ENCODE measurements at regions not wholly inside any gene's neighbourhood (a gene's known extent, or its start where the extent isn't known, plus 50 kb on each side); places are given as distances from the start of the nearest gene placed in this dataset.

- TF ChIP-seq CHD1 (IDR thresholded peaks at IDR 0.05; ENCODE audit: low read depth, low read length) (no peak), YY1 (IDR thresholded peaks at IDR 0.05; ENCODE audit: low read depth, low read length) (no peak), HDAC2 (IDR thresholded peaks at IDR 0.05; ENCODE audit: borderline replicate concordance in 1 of 2, low read depth in 2 of 2, low read length in 2 of 2) (no peak), BRCA1 (IDR thresholded peaks at IDR 0.05; ENCODE audit: low read depth, low read length) (no peak), SUZ12 (IDR thresholded peaks at IDR 0.05; ENCODE audit: low read length) (no peak), PHF8 (conservative IDR thresholded peaks at IDR 0.05; ENCODE audit: low read depth, low read length) (no peak), MAX (IDR thresholded peaks at IDR 0.05) (no peak), SIN3A (conservative IDR thresholded peaks at IDR 0.05 in 1 of 2, IDR thresholded peaks at IDR 0.05 in 1 of 2; ENCODE audit: low read depth in 1 of 2, low read length in 2 of 2) (no peak), CBX8 (IDR thresholded peaks at IDR 0.05; ENCODE audit: borderline replicate concordance, low read depth, low read length) (no peak), BCL11A (IDR thresholded peaks at IDR 0.05; ENCODE audit: low read depth in 2 of 2, low read length in 2 of 2) (no peak), SIX5 (IDR thresholded peaks at IDR 0.05; ENCODE audit: low read depth, low read length) (no peak), NRF1 (IDR thresholded peaks at IDR 0.05; ENCODE audit: low read depth, low read length) (no peak)
These were observed 387.3 kb upstream of the ADGRB3 start (continued) for GRCh38 chr6:68247782-68248181.

Data from H1 (cell line).